ENCODE measurements at regions not wholly inside any gene's neighbourhood (a gene's known extent, or its start where the extent isn't known, plus 50 kb on each side); places are given as distances from the start of the nearest gene placed in this dataset.

GRCh38 chr6:145551164-145551563 lies 184.2 kb downstream of the EPM2A start:
- H3F3A ChIP-seq (ENCODE audit: control insufficient read depth, insufficient read depth), result no peaks in the 10 kb centered on the region
- no peaks in the 10 kb centered on the region for H3K79me2 ChIP-seq (ENCODE audit: control insufficient read depth, low read length)
- H3K9me3 ChIP-seq (ENCODE audit: control insufficient read depth, insufficient read depth, low read length), result no peaks in the 10 kb centered on the region
- 0 out of 2 replicates have a peak, but pooled peaks cover 4% of the 10 kb centered on the region for H3K27me3 ChIP-seq (ENCODE audit: control insufficient read depth, low read length)
- H3K4me1 ChIP-seq (ENCODE audit: control insufficient read depth, low read length), result no peaks in the 10 kb centered on the region
- H3K4me2 ChIP-seq (ENCODE audit: low read length), result no peak overlapping the region
- no peaks in the 10 kb centered on the region for H3K36me3 ChIP-seq (ENCODE audit: control insufficient read depth, low read length)
- H4K20me1 ChIP-seq (ENCODE audit: control insufficient read depth, insufficient read depth, low read depth, low read length), result no peaks in the 10 kb centered on the region
- H3K27ac ChIP-seq (ENCODE audit: low read depth, low read length), result no peak overlapping the region
- no peaks in the 10 kb centered on the region for H3K9me2 ChIP-seq (replicated peaks; ENCODE audit: control insufficient read depth, low read length)
- TF ChIP-seq CTCF (IDR thresholded peaks at IDR 0.05; ENCODE audit: low read depth, low read length, poor library complexity, severe bottlenecking), result no peak
- no peak for TF ChIP-seq EZH2phosphoT487 (IDR thresholded peaks at IDR 0.05; ENCODE audit: borderline replicate concordance, low read length)
- H3K4me3 ChIP-seq (ENCODE audit: low read length), result no peak overlapping the region

GRCh38 chr6:145555084-145555483 lies 180.2 kb downstream of the EPM2A start:
- no peaks in the 10 kb centered on the region for H3K79me2 ChIP-seq (ENCODE audit: control insufficient read depth, low read length)
- H3K9me2 ChIP-seq (replicated peaks; ENCODE audit: control insufficient read depth, low read length), result no peaks in the 10 kb centered on the region
- no peaks in the 10 kb centered on the region for H3K9me3 ChIP-seq (ENCODE audit: control insufficient read depth, insufficient read depth, low read length)
- no peaks in the 10 kb centered on the region for H3K4me1 ChIP-seq (ENCODE audit: control insufficient read depth, low read length)
- H4K20me1 ChIP-seq (ENCODE audit: control insufficient read depth, insufficient read depth, low read depth, low read length), result no peaks in the 10 kb centered on the region
- no peak overlapping the region for H3K27ac ChIP-seq (ENCODE audit: low read depth, low read length)
- 0 out of 2 replicates have a peak, but pooled peaks cover under 1% of the 10 kb centered on the region for H3K27me3 ChIP-seq (ENCODE audit: control insufficient read depth, low read length)
- H3F3A ChIP-seq (ENCODE audit: control insufficient read depth, insufficient read depth), result no peaks in the 10 kb centered on the region
- H3K36me3 ChIP-seq (ENCODE audit: control insufficient read depth, low read length), result no peaks in the 10 kb centered on the region
- no peak overlapping the region for H3K4me3 ChIP-seq (ENCODE audit: low read length)
- no peak for TF ChIP-seq EZH2phosphoT487 (IDR thresholded peaks at IDR 0.05; ENCODE audit: borderline replicate concordance, low read length)
- H3K4me2 ChIP-seq (ENCODE audit: low read length), result no peak overlapping the region

- Histone ChIP-seq H4K20me1 (ENCODE audit: control insufficient read depth, insufficient read depth, low read depth, low read length) (no peaks in the 10 kb centered on the region), H3F3A (ENCODE audit: control insufficient read depth, insufficient read depth) (no peaks in the 10 kb centered on the region), H3K4me3 (ENCODE audit: low read length) (no peak overlapping the region), H3K4me2 (ENCODE audit: low read length) (no peak overlapping the region), H3K9me3 (ENCODE audit: control insufficient read depth, insufficient read depth, low read length) (no peaks in the 10 kb centered on the region), H3K27me3 (ENCODE audit: control insufficient read depth, low read length) (no peaks in the 10 kb centered on the region), H3K4me1 (ENCODE audit: control insufficient read depth, low read length) (no peaks in the 10 kb centered on the region), H3K36me3 (ENCODE audit: control insufficient read depth, low read length) (no peaks in the 10 kb centered on the region), H3K27ac (ENCODE audit: low read depth, low read length) (no peak overlapping the region), H3K9me2 (replicated peaks; ENCODE audit: control insufficient read depth, low read length) (no peaks in the 10 kb centered on the region), H3K79me2 (ENCODE audit: control insufficient read depth, low read length) (no peaks in the 10 kb centered on the region)
- no peak for TF ChIP-seq CTCF (IDR thresholded peaks at IDR 0.05; ENCODE audit: low read depth, low read length, poor library complexity, severe bottlenecking)
- TF ChIP-seq EZH2phosphoT487 (IDR thresholded peaks at IDR 0.05; ENCODE audit: borderline replicate concordance, low read length), result no peak
Observed at GRCh38 chr6:145557474-145557873, 177.8 kb downstream of the EPM2A start.

GRCh38 chr6:145559836-145560235 lies 175.5 kb downstream of the EPM2A start:
- TF ChIP-seq EZH2phosphoT487 (IDR thresholded peaks at IDR 0.05; ENCODE audit: borderline replicate concordance, low read length) (no peak), CTCF (IDR thresholded peaks at IDR 0.05; ENCODE audit: low read depth, low read length, poor library complexity, severe bottlenecking) (no peak)
- Histone ChIP-seq H3F3A (ENCODE audit: control insufficient read depth, insufficient read depth) (no peaks in the 10 kb centered on the region), H3K27ac (ENCODE audit: low read depth, low read length) (no peak overlapping the region)

More at GRCh38 chr6:145559836-145560235, 175.5 kb downstream of the EPM2A start:
- H3K9me3 ChIP-seq (ENCODE audit: control insufficient read depth, insufficient read depth, low read length), result no peaks in the 10 kb centered on the region
- no peaks in the 10 kb centered on the region for H3K27me3 ChIP-seq (ENCODE audit: control insufficient read depth, low read length)
- no peaks in the 10 kb centered on the region for H3K4me1 ChIP-seq (ENCODE audit: control insufficient read depth, low read length)
- no peaks in the 10 kb centered on the region for H3K9me2 ChIP-seq (replicated peaks; ENCODE audit: control insufficient read depth, low read length)
- H3K79me2 ChIP-seq (ENCODE audit: control insufficient read depth, low read length), result no peaks in the 10 kb centered on the region
- H3K36me3 ChIP-seq (ENCODE audit: control insufficient read depth, low read length), result no peaks in the 10 kb centered on the region
- H3K4me2 ChIP-seq (ENCODE audit: low read length), result no peak overlapping the region
- no peaks in the 10 kb centered on the region for H4K20me1 ChIP-seq (ENCODE audit: control insufficient read depth, insufficient read depth, low read depth, low read length)
- H3K4me3 ChIP-seq (ENCODE audit: low read length), result no peak overlapping the region
